GM19397 (cell line): ENCODE measurements at regions not wholly inside any gene's neighbourhood (a gene's known extent, or its start where the extent isn't known, plus 50 kb on each side); places are given as distances from the start of the nearest gene placed in this dataset.
"Not testable (repeated sequence)": the region's sequence is repeated elsewhere in the genome, so short reads cannot be mapped to it uniquely, and the experiment has no call there.

Source experiments
- ATAC-seq: cut with Tn5 transposase; IDR thresholded peaks from one replicate; pipeline ENCODE4 v1.9.1; 2021; ENCODE audit warnings: mild to moderate bottlenecking, moderate library complexity; ENCODE audit not compliant: unreplicated experiment

DNA sequence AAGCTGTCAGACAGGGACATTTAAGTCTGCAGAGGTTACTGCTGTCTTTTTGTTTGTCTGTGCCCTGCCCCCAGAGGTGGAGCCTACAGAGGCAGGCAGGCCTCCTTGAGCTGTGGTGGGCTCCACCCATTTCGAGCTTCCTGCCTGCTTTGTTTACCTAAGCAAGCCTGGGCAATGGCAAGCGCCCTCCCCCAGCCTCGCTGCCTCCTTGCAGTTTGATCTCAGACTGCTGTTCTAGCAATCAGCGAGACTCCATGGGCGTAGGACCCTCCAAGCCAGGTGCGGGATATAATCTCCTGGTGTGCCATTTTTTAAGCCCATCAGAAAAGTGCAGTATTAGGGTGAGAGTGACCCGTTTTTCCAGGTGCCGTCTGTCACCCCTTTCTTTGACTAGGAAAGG, 53.6 kb upstream of the EDA2R start:
- ATAC-seq, result not testable (repeated sequence)
